ENCODE measurements at regions not wholly inside any gene's neighbourhood (a gene's known extent, or its start where the extent isn't known, plus 50 kb on each side); places are given as distances from the start of the nearest gene placed in this dataset.
"Not testable (repeated sequence)": the region's sequence is repeated elsewhere in the genome, so short reads cannot be mapped to it uniquely, and the experiment has no call there.

DNA sequence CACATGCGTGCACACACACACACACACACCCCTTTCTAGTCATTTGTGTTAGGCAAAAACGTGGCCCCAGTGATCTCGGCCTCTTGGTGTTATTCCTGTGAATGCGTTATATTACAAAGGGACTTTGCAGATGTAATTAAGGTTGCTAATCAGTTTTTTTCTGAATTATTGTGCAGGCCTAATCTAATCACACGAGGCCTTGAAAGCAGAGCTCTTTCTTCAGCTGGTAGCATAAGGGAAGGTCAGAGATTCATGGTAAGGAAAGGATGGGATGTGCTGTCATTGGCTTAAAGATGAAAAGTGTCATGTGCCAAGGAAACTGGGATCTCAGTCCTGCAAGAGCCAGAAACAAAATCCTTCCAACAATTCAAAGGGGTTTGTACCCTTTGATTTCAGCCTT lies 113.4 kb upstream of the ELAC2 start:
- no peak for DNase-seq

DNA sequence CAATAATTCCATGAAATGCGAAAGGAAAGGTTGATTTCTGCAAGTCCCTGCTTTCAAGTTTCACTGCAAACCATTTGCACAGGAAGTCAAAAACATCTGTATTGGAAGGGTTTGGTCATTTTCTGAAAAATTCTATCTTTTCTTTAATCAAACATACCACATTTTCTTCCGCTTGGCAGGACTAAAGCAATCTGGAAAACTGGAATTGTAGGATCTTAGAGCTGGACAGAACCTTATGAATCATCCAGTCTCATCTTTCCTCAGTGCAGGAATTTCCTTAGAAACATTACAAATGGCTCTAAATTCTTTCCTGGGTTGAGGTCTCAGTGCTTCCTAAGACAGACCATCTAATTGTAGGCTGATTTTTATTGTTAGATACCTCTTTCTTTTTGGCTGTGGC lies 111.5 kb upstream of the ELAC2 start:
- DNase-seq, result no peak

DNA sequence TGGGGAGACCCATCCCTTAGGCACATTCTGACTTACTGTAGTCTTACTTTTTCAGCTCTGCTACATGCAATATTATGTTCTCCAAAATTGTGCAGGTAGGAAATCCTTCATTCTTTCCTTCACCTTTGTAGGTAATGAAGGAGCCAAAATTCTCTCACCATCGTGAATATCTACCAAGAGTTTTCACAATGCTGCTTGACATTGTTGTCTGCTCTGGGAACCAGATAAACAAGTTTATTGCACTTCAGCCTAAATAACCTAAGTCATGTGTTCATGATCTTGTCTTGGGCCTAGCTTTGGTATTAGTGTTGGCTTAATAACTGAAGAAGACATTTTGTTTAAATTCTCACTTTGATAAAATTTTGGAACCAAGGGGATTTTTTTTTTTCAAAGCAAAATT lies 110.8 kb upstream of the ELAC2 start:
- no peak for DNase-seq

DNA sequence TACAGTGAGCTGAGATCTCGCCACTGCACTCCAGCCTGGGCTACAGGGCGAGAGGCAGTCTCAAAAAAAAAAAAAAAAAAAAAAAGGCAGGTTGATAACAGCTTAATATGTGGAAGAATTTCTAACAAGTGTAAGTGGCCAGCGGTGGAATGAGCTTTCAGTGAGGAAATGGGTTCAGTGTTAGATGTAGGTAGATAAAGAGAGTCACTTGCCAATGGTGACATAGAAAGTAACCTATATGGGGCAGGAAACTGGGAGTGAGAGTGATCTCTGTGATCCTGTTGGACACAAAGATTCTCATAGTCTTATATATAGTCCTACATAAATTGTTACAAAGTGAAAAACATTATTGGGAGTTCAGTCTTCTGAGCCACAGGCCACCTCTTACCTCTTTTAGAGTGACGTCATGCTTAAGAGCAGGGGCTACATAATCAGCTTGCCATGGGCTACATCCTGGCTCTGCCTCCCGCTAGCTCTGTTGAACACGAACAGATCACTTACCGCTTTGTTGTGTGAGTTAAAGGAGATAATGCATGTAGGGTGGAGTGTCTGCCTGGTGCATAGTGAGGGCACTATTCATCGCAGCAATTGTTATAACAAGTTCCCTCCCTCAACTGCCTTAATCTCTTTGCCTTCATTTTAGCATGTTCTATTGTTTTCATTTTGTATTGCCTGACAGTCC lies 110.2 kb upstream of the ELAC2 start:
- DNase-seq, result no peak

DNA sequence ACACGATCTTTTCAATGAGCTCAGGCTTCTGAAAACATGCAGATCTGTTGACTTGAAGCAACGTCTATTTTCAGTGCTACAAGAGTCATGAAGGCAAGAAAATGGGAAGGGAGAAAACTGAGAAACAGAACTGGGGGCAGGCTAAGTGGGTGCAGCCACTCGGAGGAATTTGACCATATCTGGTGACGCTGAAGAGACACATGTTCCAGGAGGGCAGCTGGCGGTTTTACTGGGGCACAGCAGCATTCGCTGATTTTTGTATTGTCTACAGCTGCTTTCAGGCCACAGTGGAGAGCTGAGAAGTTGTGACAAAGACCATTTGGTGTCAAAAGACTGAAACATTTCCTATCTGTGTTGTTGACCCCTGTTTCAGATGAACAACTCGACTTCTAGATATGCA lies 103.0 kb upstream of the ELAC2 start:
- no peak for DNase-seq

DNA sequence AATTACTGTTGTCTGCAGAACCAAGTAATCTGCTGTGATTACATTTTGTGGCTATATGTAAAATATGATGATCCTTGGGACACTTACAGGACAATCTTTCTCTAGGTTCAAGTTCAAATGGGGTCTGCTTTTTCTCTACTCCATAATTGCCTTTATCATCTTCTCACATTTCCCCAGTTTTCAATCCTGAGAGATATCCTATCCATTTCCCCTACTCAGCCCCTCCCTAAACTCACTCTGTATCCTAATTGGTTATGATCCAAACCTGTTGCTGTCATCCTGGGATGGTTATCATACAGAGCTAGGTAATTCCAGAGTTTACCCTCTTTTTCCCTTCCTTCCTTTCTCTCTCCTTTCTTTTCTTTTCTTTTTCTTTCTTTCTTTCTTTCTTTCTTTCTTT lies 100.5 kb upstream of the ELAC2 start:
- no peak for DNase-seq

DNA sequence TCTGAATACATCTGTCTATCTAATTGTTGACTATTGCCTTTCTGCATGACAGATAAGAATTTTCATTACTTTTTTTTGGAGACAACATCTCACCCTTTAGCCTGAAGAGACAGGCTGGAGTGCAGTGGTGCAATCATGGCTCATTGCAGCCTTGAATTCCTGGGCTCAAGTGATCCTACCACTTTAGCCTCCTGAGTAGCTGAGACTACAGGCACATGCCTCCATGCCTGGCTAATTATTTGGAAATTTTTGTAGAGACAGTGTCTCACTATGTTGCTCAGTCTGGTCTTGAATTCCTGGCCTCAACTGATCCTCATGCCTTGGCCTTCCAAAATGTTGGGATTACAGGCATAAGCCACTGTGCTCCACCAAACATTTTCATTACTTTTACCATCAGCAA lies 99.8 kb upstream of the ELAC2 start:
- no peak for DNase-seq

DNA sequence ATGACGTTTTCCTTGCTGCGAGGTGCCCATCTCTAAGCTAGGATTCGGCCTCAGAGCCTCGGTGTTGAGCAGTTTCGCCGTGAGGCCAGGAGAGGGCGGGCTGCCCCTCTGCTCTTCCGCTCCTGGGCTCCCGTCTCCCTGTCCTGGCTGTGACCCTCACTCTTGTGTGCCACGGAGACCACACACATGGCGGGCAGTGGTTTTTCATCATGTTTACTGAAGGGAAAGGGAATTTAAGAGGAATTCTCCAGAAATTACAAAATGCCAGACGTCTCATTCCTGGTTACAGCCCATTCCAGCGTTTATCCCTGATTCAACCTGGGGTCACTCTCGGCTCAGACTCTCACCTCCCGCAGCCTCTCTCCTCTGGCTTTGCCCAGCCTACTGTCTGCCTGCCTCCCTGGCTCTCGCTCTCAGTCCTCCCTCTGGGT lies 96.8 kb upstream of the ELAC2 start:
- no peak for DNase-seq

DNA sequence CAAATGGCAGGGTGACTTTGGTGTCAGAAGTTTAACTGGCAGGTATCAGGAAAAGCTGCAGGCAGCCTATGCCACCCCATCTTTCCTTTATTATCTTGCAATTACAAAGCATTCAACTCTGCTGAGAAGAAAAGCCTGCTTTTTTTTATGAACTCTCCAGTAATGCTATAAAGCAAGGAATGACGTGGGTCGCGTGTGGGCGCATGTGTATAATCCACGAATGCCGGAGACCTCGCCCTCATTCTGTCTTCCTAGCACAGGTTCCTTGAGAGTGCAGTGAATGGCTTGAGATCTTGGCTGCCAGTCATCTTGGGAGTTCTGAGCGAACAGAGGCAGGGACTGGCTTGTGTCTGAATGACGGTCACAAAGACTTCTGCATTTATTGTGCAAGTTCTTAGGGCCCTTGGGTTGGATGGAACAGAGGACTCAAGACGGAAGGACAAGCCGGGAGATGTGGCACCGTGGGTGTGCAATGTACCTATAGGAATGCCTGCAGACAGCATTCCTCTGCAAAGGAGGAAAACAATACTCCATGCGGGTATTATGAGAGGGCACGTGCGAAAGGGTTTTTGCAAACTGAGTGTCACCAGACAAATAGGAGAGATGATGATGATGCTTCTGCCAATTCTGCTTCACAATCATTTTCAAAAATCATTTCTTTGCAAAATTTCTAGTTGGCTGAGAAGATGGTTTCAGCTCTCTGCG lies 96.1 kb upstream of the ELAC2 start:
- no peak for DNase-seq

DNA sequence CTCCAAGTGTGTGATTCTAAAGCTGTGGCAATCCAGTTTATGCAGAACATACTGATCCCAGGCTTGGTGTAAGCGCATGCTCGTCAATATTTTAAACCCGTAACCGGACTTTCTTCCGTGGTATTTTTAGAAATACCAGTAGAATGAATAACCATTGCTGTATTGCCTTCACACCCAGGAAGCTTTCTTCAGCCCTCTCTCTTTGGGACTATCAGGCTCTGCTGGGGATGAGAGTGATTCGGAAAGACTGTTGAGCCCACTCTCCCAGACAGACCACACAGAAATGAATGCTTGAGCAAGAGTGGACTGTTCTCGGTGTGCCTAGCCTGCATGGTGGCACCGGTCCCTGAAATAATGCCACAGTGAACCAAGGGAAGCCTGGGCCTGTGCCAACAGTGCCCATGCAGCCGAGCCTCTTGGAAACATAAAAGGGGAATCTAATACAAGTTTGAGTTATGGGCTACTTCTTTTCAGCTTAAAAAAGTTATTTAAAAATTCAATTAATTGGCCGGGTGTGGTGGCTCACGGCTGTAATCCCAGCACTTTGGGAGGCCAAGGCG lies 89.9 kb upstream of the ELAC2 start:
- DNase-seq, result no peak

DNA sequence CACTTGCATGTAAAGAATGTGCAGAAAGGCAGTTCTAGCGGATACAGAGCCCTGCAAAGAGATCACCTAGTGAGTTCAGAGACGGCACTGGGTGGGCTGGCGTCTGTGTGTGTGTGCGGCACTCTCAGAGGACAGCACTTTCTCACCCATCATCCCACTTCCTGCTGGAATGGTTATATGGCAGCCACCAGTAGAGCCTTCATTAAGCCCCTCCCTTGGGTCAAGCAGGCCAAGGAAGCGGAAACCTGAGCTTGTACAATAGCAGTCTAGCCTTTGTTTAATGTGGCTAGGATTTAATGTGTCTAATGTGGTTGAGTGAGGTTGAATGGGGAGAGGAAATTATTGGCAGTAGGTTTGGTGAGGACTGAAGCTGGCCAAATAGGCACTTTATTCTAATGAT lies 88.3 kb upstream of the ELAC2 start:
- no peak for DNase-seq

DNA sequence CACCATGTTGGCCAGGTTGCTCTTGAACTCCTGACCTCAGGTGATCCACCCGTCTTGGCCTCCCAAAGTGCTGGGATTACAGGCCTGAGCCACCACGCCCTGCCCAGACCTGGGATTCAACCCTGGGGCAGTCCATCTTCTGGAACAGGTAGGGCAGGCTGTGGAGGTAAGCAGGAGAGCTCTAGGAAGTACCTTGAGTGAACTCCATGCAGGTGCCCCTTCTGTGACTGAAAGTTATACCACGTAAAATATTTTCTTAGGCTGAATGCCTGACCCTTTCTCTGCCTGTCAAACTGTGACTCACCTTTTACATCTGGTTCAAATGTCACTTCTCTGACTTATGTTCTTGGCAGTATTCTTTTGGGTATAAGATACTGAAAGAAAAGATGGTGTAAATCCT lies 86.7 kb upstream of the ELAC2 start:
- DNase-seq, result no peak

DNA sequence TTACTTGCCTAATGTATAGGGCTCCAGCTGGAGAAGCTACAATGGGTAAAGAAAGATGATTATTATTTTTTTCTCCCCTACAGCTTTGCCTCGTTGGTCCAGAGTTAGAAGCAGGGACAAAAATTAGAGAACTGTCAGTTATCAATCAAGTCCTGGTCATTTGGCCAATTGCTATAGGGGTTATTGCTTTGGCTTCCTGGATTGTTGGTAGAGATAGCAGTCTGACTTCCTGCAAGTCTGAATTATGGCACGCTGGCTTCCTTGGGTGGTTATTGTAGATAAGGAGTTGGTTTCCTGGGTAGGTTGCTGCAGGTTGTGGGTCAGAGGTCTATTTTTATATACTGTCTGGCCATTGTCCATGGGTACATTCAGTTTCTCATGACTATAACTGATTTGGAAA lies 84.7 kb upstream of the ELAC2 start:
- no peak for DNase-seq

DNA sequence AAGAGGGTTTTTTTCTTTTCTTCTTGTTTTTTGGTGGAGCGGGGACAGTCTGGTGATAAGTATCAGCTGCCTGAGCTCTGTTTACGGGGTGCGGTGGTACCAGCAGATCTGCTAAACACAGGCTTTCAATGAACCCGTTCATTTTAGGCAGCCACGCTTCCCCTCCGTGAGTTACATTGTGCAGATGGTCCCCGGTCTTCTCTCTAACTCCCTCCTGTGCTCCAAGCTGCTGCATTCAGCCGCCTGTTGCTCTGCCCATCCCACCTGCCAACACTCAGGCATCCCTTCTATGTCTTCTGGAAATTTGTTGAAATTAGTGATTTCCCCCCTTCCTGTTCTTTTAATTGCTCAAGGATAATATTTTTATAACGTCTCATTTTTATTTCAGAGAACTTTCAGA lies 82.1 kb upstream of the ELAC2 start:
- no peak for DNase-seq

DNA sequence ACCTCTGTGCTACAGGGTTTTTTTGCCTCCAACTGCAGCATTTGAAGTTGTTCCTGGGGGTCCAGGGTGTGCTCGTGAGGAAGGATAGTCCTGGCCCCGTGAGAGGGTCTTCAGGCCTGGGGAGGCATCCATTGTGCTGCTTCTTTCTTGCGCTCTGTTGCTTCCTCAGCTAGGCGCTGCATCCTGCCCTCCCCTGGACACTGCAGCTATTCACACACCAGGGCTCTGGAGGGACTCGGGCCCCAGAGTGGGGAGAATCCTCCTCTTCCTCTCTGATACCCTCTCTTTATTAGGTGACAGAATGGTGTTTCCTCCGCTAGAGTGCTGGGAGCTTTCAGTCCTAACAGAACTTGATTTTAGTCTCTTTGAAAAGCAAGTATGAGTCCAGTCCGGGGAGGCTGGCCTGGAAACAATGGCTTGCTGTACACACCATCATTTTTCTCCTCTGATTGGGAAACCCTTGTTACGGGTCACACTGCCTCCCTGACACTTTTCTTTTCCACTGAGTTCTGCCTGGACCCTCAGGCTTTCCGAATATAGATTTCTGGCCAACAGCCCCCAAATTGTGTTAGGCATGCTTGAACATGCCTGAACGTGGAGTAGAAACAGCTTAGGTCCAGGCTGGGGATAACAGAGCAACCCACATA lies 81.4 kb upstream of the ELAC2 start:
- no peak for DNase-seq

DNA sequence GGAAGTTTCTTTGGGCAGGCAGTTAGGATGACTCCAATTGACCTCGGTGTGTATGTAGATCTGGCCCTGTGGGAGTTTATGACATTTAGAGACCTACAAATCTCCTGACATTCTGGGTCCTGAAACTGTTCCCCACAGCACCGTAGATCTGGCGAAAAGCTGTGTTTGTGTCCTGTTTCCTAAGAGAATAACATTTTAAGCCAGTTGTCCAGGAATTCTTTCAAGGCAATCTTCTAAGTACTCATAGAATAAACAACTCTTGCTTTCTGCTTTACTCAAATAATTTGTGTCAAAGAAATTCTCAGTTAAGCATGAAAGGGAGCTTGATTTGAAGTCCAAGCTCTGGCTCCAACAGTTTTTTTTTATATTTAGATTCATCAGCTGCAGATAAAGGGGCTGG lies 78.5 kb upstream of the ELAC2 start:
- no peak for DNase-seq

DNA sequence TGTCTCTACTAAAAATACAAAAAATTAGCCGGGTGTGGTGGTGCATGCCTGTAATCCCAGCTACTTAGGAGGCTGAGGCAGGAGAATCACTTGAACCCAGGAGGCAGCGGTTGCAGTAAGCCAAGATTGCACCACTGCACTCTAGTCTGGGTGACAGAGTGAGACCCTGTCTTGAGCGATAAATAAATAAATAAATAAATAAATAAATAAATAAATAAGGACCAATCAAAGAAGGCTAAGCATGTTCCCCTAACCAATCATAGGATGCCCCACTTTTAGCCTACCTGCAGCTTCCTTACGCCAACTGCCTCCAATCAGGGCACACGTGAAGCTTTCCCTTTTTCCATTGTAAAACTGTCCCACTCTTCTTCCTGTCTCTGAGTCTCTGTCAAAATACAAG lies 74.2 kb upstream of the ELAC2 start:
- not testable (repeated sequence) for DNase-seq

DNA sequence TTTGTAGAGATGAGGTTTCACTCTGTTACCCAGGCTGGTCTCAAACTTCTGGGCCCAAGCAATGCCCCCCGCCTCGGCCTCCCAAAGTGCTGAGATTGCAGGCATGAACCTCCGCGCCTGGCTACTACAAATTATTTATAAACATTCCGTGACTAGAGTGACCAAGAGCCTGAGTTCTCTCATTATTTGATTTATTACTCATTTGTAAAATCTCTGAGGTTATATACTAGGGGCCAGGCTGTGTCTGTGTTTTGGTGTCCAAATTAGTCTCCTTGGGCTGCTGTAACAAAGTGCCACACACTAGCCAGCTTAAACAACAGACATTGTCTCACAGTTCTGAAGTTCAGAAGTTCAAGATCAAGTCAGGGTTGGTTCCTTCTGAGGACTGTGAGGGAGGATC lies 70.8 kb upstream of the ELAC2 start:
- no peak for DNase-seq

DNA sequence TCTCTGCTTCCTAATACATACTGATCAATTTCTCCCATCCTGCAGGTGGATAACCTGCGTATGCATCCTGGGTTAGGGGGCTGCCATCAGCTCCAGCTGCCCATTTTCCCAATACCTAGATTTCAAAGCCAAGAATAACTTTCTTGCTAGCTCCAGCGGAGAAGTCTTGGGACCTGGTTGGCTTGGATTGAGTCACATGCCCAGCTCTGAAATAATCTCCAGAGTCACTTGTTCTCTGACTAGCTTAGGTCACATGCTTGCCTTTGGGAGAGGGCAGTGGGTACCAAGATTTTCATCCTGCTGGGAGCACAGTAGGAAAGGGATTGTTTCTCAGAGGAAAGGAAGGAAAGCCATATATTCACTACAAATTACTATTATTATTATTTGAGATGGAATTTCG lies 70.0 kb upstream of the ELAC2 start:
- no peak for DNase-seq

DNA sequence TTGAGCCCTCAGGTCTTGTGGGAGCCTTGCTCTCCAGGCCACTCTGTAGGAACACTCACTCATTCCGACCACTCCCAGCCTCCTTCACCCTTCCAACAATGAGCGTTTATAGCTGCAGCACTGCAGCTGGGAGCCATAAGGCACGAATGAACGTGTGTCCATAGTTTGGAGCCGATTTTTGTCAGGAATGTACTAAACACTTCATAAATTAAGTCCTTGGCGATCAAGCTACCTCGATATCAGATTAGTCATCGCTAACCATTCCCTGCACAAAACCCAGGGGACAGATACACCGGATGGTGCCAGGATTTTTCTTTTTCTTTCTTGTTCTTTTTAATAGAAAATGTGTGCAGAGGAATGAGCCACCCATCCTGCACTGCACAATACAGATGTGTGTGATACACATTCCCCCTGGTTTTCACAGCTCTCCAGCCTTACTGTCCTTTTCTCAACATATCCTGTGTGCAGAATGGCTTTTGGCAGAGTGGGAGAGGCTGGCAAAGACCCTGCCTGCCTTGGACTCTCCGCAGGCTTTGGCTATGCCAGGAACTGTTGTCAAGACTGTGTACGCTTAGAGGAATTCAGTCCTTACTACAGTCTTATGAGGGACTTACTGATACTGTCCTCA lies 68.4 kb upstream of the ELAC2 start:
- DNase-seq, result no peak

DNA sequence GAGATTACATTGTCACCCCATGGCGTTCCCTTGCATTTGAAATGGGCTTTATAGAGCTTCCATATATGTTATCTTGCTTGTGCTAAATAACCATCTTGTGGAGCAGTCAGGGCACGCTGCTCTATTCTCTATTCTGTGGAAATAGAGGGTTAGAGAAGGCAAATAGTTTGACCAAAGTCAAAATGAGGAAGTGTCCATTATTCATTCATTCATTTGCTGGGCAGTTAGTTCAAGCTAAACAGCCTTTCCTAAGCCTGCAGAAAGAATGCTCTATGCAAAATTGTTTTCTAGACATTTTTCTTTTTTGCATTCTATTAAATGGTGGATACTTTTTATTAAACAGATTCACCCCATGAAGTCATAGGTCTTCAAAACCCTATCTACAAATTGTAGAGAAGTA lies 67.8 kb upstream of the ELAC2 start:
- no peak for DNase-seq

DNA sequence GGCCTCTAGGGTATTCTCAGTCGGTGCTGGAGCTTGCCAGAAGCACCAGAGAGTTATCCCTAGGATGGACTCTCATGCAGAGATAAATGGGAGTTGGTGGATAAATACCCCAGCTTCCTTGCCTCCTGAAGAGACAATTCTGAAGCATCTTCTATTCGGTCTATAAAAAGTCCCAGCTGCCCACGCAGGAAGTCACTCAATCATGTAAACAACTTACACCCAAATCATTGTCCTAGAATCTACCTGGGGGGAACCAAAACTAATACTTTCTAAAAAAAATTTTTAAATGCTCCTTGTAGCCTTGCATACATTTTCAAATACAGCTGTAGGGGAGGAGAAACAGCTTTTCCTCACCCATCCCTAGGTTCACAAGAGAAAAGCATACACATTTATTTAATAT lies 66.6 kb upstream of the ELAC2 start:
- DNase-seq, result no peak

DNA sequence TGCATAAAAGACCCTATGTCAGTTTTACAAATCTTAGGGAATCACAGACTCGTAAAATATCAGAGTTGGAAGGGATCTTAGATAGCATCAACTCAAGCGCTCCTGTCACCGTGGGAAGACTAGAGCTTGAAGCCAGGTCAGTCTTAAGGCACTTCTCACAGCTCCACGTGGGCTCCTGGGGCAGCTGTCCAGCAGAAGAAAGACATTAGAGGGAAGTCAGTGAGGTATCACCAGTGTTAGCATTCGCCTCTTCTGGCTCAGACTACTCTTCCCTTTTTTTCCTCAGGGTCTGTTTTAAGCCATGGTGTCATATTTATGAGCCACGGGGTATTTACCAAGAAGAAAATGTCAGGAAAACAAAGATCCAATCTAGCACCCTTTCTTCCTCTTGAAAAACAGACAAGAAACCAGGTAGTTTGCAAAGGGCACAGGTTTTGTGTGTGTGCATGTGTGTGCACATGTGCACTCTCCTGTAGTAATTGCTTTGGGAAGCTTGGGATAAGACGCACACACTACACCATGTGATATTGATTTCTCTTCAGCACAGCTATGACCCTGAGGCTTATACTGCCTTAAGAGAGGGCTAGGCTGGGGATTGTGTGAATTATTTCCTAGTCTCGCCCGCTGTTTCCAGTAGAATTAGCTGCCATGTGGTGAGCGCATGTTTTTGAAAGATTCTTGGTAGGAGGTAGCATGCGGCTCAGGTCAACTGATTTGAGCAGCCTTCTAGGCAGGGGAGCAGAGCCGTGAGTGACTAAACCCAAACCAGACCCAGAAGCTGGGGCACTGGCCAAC lies 61.0 kb upstream of the ELAC2 start:
- DNase-seq, result no peak

All from CD4-positive, alpha-beta T cell treated with Interferon alpha-2 for 1 hour (primary cell).